NT2/D1 (cell line): ENCODE measurements at regions not wholly inside any gene's neighbourhood (a gene's known extent, or its start where the extent isn't known, plus 50 kb on each side); places are given as distances from the start of the nearest gene placed in this dataset.

Experiments used
- SUZ12 ChIP-seq: IDR thresholded peaks from 2 replicates; pipeline ENCODE4 v1.6.1; 2011; ENCODE audit not compliant: insufficient read length, insufficient read depth; ENCODE audit errors: extremely low read depth
- YY1 ChIP-seq: IDR thresholded peaks from 2 replicates; pipeline ENCODE4 v1.6.1; 2011; ENCODE audit not compliant: insufficient read length, insufficient read depth
- ZNF274 ChIP-seq: IDR thresholded peaks from 2 replicates; pipeline ENCODE4 v1.6.1; 2011; ENCODE audit warnings: mild to moderate bottlenecking, low read depth, low read length

- TF ChIP-seq ZNF274: no peak
- TF ChIP-seq YY1: no peak
- TF ChIP-seq SUZ12: no peak
These were observed 401.8 kb downstream of the RWDD3 start for GRCh38 chr1:95635811-95636210.
